Osteoblast (primary cell): ENCODE measurements at regions not wholly inside any gene's neighbourhood (a gene's known extent, or its start where the extent isn't known, plus 50 kb on each side); places are given as distances from the start of the nearest gene placed in this dataset.

Experiments used
- DNase-seq: peaks from one replicate; pipeline ENCODE4 v3.0.0; 2011; ENCODE audit warnings: low spot score, mixed read lengths; ENCODE audit not compliant: insufficient read length; ENCODE audit errors: missing footprints
- H2AFZ ChIP-seq: 2 replicates; pipeline ENCODE4 v1.6.0; 2011; ENCODE audit warnings: mild to moderate bottlenecking, low read length
- H3K27ac ChIP-seq: 2 replicates; pipeline ENCODE4 v1.5.1; 2011; ENCODE audit warnings: mild to moderate bottlenecking, low read depth, low read length, moderate library complexity
- H3K27me3 ChIP-seq: 2 replicates; pipeline ENCODE4 v1.6.0; 2012; ENCODE audit warnings: mild to moderate bottlenecking, control low read depth, inconsistent platforms, low read length, moderate library complexity; ENCODE audit not compliant: insufficient read depth
- H3K36me3 ChIP-seq: 2 replicates; pipeline ENCODE4 v1.5.1; 2011; ENCODE audit warnings: mild to moderate bottlenecking, low read length, control low read depth, moderate library complexity; ENCODE audit not compliant: insufficient read depth
- H3K4me1 ChIP-seq: 2 replicates; pipeline ENCODE4 v1.5.1; 2011; ENCODE audit warnings: mild to moderate bottlenecking, low read length, control low read depth, moderate library complexity; ENCODE audit not compliant: insufficient read depth
- H3K4me2 ChIP-seq: 2 replicates; pipeline ENCODE4 v1.6.0; 2011; ENCODE audit warnings: mild to moderate bottlenecking, low read length; ENCODE audit not compliant: insufficient read depth
- H3K4me3 ChIP-seq: fragments of 200-600 bp; sonication (generic); 3 replicates; pipeline ENCODE4 v1.5.1; 2012; ENCODE audit warnings: mild to moderate bottlenecking, low read length, inconsistent platforms; ENCODE audit not compliant: insufficient read depth
- H3K79me2 ChIP-seq: 2 replicates; pipeline ENCODE4 v1.6.0; 2012; ENCODE audit warnings: mild to moderate bottlenecking, low read length, control low read depth, inconsistent platforms; ENCODE audit not compliant: insufficient read depth
- H3K9me3 ChIP-seq: 2 replicates; pipeline ENCODE4 v1.5.1; 2011; ENCODE audit warnings: low read depth, low read length, control low read depth
- H4K20me1 ChIP-seq: 2 replicates; pipeline ENCODE4 v1.6.0; 2012; ENCODE audit warnings: mild to moderate bottlenecking, low read length, control low read depth; ENCODE audit not compliant: insufficient read depth
- CTCF ChIP-seq: IDR thresholded peaks from 2 replicates; pipeline ENCODE4 v1.5.1; 2011; ENCODE audit warnings: mild to moderate bottlenecking, low read depth, low read length, moderate library complexity; ENCODE audit errors: extremely low read depth

DNA sequence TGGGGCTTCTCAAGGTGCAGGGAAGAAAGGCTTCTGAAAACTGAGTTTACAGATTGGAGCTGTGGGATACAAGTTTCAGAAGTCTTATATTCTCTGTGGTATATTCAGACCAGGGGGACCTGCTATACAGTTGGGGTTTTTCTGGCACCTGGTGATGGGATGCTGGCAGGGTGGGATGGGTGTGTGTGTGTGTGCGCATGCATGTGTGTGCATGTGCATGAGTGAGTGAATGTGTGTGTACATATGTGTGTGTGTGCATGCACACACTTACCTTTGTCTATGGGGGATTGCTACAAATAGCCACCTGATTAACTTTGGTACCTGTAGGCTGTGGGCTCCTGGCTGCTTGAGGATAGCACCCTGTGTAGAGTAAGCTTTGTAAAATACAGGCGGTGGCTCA lies 131.4 kb downstream of the PDCD6IP start:
- no peaks in the 10 kb centered on the region for H3K79me2 ChIP-seq
- TF ChIP-seq CTCF: no peak
- H3K9me3 ChIP-seq: no peaks in the 10 kb centered on the region
- no peak for DNase-seq
- H4K20me1 ChIP-seq: no peaks in the 10 kb centered on the region
- peaks cover 2% of the 10 kb centered on the region for H3K27me3 ChIP-seq
- no peak overlapping the region for H3K4me3 ChIP-seq
- no peaks in the 10 kb centered on the region for H3K4me1 ChIP-seq
- no peak overlapping the region for H3K4me2 ChIP-seq
- H3K27ac ChIP-seq: no peak overlapping the region
- no peaks in the 10 kb centered on the region for H3K36me3 ChIP-seq
- H2AFZ ChIP-seq: no peak overlapping the region

DNA sequence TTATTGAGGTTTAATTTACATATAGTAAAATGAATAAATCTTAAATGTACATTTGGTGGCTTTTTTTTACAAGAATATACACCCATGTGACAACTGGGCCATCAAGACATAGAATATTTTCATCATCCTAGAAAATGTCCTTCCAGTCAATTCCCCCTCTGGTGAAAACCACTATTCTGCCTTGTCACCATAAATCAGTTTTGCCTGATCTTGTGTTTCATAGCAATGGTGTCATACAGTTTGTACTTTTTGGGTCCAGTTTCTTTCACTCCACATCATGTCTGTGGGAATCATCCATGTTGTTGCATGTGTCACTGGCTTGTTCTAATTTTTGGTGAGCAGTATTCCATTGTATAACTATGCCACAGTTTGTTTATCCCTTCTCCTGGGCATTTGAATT lies 133.1 kb downstream of the PDCD6IP start:
- H3K27me3 ChIP-seq: peaks cover 2% of the 10 kb centered on the region
- H3K4me3 ChIP-seq: no peak overlapping the region
- no peak overlapping the region for H2AFZ ChIP-seq
- H3K79me2 ChIP-seq: no peaks in the 10 kb centered on the region
- H3K9me3 ChIP-seq: no peaks in the 10 kb centered on the region
- no peaks in the 10 kb centered on the region for H4K20me1 ChIP-seq
- H3K4me1 ChIP-seq: no peaks in the 10 kb centered on the region
- DNase-seq: no peak
- H3K36me3 ChIP-seq: no peaks in the 10 kb centered on the region
- no peak for TF ChIP-seq CTCF
- no peak overlapping the region for H3K27ac ChIP-seq
- no peak overlapping the region for H3K4me2 ChIP-seq

- Histone ChIP-seq H3K4me3 (no peak overlapping the region), H3K27me3 (peaks cover under 1% of the 10 kb centered on the region), H3K9me3 (no peaks in the 10 kb centered on the region), H3K36me3 (no peaks in the 10 kb centered on the region), H3K4me1 (no peaks in the 10 kb centered on the region), H3K27ac (no peak overlapping the region), H4K20me1 (no peaks in the 10 kb centered on the region), H3K4me2 (no peak overlapping the region), H3K79me2 (no peaks in the 10 kb centered on the region), H2AFZ (no peak overlapping the region)
- DNase-seq: no peak
- TF ChIP-seq CTCF: no peak
Measured at GRCh38 chr3:33932010-33932764, 133.8 kb downstream of the PDCD6IP start.

DNA sequence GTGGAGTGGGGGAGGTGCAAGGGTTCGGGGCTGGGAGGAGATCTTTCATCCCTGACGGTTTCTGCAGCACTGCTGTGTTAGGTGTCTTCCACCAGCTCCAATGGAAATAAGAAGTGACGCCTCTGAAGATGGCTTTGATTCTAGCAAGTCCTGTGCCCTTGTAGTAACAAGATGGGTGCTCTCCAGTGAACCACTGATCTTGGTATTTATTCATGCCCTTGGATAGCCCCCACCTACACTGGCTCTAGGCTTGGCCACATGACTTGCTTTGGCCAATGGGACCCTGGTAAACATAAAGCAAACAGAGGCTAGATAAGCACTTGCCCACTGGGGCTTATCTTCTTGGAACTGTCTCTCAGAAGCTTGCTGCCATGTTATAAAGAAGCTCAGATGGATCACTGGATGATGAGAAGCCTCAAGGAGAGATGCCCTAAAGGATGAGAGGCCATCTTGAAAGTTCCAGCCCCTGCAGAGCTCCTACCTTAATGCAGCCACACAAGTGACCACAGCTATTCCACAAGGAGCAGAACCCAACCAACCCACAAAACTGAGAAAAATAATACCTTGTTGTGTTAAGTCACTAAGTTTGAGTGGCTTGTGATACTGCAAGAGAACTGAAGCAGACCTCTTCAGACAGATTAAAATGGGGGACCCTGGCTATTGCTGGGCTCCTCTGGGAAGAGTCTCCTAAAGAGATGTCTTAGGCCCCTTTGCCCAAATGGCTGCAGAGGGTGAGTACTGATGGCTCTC lies 137.9 kb downstream of the PDCD6IP start:
- no peaks in the 10 kb centered on the region for H3K79me2 ChIP-seq
- no peaks in the 10 kb centered on the region for H3K9me3 ChIP-seq
- no peaks in the 10 kb centered on the region for H4K20me1 ChIP-seq
- DNase-seq: no peak
- no peaks in the 10 kb centered on the region for H3K4me1 ChIP-seq
- H3K27me3 ChIP-seq: peaks cover 5% of the 10 kb centered on the region
- no peak for TF ChIP-seq CTCF
- H3K4me2 ChIP-seq: no peak overlapping the region
- no peak overlapping the region for H3K4me3 ChIP-seq
- H2AFZ ChIP-seq: no peak overlapping the region
- H3K36me3 ChIP-seq: no peaks in the 10 kb centered on the region
- H3K27ac ChIP-seq: no peak overlapping the region
